ENCODE measurements at regions not wholly inside any gene's neighbourhood (a gene's known extent, or its start where the extent isn't known, plus 50 kb on each side); places are given as distances from the start of the nearest gene placed in this dataset.

DNA sequence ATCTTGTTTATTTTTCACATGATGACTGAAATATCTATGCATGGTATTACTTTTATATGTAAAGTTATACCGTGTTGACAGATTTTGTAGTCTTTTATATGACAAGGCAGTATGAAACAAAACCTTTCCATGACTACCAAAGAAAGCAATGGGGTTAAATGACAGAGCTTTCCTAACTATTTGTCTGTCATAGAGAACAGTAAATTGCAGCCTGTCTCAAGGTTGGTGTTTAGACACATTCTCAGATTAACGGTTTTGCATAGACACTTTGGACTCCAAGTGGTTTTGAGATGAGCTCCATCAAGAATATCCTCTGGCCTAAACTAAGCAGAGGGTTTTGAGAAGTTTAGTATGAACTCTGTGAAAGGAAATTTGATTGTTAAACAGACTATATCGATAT is 180.7 kb upstream of the TENM3 start:
- DNase-seq: no peak

DNA sequence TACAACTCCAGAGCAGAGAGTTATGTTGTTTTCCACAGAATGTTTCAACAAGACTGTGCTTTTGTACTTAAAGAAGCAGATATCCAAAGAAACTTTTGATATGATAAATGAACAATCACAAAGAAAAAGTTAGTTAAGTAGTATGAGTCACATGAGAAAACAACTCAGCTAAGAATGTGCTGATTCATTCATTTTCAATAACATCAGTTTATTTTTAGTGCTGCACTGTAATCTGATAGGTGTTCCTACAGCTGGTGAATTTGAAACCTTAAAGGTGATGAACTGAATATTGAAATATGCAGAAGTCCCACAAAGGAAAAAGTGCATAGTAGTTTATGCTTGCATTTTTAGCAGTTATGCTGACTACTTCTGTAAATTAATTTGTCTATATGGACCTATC is 180.3 kb upstream of the TENM3 start:
- DNase-seq: no peak

GRCh38 chr4:182063651-182064050 is 179.6 kb upstream of the TENM3 start:
- DNase-seq: no peak

- DNase-seq: no peak
Measured at GRCh38 chr4:182065255-182065654, 177.9 kb upstream of the TENM3 start.

DNA sequence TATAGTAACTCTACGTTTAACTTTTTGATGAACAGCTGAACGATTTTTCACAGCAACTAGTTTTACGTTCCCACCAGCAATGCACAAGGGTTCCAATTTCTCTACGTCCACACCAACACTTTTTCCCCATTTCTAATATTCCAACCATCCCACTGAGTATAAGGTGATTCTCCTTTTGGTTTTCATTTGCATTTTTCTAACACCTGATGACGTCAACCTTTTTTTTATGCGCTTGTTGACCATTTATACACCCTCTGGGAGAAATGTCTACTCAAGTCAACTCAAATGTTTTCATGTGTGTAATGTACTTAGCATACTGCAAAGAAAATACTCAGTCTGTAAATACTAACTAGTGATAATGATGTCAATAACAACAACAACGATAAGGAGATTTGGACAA is 177.2 kb upstream of the TENM3 start:
- DNase-seq: no peak

- peak; percentile 23 for DNase-seq
Measured at GRCh38 chr4:182067828-182068227, 175.4 kb upstream of the TENM3 start.

DNA sequence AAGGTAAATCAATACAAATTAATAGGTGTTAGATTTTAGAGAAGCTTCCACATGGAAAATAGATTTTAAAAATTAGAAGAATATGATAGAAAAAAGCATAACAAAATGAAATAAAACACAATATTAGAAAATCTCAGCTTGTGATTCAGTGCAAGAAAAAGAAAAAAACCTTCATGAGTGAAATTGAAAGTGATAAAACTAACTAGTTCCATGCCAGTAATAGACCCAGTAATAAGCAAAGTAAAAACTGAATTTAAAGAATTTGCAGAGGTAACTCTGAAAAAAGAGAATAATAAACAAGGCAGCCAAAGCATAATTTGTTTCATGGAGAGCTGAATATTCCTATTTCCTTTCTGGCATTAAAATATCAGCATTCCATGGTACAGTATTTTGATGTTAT is 174.3 kb upstream of the TENM3 start:
- DNase-seq: no peak

- DNase-seq: no peak
Measured at GRCh38 chr4:182073278-182073677, 169.9 kb upstream of the TENM3 start.

GRCh38 chr4:182074139-182074538 is 169.1 kb upstream of the TENM3 start:
- DNase-seq: no peak

- no peak for DNase-seq
Measured at GRCh38 chr4:182074810-182075209, 168.4 kb upstream of the TENM3 start.

DNA sequence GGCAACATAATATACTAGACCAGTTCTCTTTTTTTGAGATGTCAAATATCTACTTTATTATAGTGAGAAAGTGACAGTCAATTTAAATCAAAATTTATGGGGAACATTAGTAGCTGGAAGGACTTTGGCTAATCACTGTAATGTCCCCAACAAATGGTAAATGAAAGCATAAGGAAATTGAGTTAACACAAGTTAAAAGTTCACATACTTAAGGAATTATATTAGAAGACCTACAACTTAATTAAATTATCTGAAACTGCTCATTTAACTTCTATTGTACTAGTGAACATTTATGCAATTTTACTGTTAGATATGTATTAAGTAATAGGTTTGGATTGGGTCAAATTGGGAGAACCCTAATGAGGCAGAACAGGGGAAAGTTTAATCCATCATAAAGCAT is 160.3 kb upstream of the TENM3 start:
- no peak for DNase-seq

GRCh38 chr4:182083671-182084410 is 159.4 kb upstream of the TENM3 start:
- DNase-seq: peak; percentile 5

- DNase-seq: no peak
Measured at GRCh38 chr4:182085051-182085480, 158.1 kb upstream of the TENM3 start.

GRCh38 chr4:182089326-182089725 is 153.9 kb upstream of the TENM3 start:
- DNase-seq: no peak

DNA sequence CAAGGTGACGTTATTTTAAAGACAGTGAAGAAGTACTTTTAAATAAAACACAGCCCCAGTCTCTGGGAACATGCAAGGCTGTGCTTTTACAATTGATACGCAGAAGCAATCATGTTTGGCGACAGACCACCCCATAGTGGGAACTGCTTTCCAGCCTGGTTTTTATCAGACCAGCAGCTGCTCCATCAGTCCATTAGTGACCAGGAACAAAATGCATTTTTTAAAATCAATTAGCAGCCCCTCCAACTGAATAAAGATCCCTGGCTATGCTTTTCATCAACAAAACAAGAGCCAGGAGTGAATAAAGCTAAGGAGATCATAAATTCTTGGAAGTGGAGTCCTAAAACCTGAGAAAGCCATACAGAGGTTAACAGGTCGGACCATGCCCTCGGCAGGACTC is 153.0 kb upstream of the TENM3 start:
- no peak for DNase-seq

DNA sequence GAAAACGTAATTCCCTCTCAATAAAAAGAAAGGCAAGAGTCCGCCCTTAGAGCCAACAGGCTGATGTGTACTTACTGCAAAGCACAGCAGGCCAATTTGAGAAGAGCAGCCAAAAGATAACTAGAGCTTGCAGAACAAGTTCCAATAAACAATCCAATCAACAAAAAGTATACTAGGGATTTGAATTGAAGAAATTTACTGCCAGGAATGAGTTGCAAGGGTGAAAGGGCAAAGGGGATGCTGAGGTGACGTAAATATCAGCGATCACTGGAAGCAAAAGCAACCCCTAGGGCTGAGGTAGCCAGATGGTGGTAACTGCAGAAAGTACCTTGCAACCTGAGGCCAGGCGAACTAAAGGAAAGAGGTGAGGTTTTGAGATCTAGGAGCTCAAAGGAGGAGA is 152.1 kb upstream of the TENM3 start:
- DNase-seq: no peak

GRCh38 chr4:182093431-182093831 is 149.8 kb upstream of the TENM3 start:
- DNase-seq: no peak

GRCh38 chr4:182093935-182094334 is 149.3 kb upstream of the TENM3 start:
- DNase-seq: no peak

DNA sequence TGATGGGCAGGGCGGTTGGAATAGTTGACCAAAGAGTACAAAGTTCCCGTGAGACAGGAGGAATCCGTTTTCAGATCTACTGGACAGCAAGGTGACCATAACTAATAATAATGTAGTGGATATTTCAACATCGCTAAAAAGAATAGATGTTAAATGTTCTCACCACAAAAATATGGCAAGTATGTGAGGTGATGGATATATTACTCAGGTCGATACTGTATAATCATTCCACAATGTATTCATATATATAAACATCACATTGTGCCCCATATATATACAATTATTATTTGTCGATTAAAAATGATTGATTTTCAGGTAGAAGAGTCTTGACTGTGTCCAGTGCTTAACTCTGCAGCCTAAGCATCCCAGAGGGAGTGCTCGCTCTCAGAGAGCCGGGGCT is 141.6 kb upstream of the TENM3 start:
- no peak for DNase-seq

- DNase-seq: no peak
Measured at GRCh38 chr4:182102576-182102975, 140.6 kb upstream of the TENM3 start.

DNA sequence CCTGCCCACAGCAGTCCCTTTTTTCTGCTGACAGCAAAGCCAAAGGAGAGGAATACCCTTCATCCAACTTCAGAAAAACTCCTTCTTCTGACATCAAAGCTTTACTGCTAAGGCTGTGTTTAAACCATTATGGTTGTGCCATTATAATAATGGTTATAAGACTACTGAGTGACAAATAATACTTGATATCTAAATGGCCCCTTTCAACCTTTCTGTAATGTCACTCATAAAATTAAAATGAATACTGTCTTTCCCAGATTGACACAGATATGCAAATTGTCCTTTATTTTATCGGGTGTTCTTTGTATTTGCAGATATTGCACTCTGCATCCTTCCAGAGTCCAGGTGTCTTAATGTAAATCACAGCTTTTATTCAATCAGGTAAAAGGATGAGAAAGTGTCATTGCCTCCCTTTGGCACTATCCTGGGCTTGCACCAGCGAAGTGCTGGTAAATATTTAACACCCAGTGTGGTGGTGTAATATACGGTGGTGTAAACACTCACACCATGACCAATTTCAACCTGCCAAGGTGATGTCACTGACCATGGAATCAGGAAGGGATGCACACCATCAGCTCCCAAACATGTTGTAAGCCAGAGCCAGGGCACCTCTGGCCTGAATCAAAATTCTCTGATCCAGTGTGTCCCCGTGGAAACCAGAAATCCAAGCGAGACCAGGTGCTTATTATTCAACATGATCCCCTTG is 139.4 kb upstream of the TENM3 start:
- DNase-seq: no peak

GRCh38 chr4:182105416-182105815 is 137.8 kb upstream of the TENM3 start:
- DNase-seq: no peak

DNA sequence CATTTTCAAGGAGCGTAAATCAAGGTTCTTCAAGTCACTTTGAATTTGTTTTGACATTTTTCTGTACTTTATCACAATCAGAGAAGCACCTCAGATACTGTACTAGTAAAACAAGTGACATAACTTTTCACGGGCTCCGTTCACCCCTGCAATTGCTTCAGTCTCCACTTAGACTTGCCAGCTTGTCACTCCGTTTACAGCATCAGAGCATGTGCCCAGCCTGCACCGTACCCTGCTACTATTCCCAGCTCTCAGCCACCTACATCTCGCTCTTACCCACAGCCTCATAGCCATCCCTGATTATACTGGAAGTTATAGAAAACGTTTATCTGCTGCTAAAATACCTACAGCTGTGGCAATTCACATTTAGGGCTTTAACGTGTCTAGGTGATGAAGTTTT is 135.3 kb upstream of the TENM3 start:
- DNase-seq: no peak

GRCh38 chr4:182111586-182111985 is 131.6 kb upstream of the TENM3 start:
- no peak for DNase-seq

- DNase-seq: no peak
Measured at GRCh38 chr4:182113779-182114178, 129.4 kb upstream of the TENM3 start.
